ENCODE measurements at regions not wholly inside any gene's neighbourhood (a gene's known extent, or its start where the extent isn't known, plus 50 kb on each side); places are given as distances from the start of the nearest gene placed in this dataset.

GRCh38 chr11:15871904-15872626 is 484.3 kb downstream of the SOX6 start:
- DNase-seq (ENCODE audit: low read depth, low spot score), result no peak

GRCh38 chr11:15873501-15873900 is 482.8 kb downstream of the SOX6 start:
- DNase-seq (ENCODE audit: low read depth, low spot score), result no peak

- DNase-seq (ENCODE audit: low read depth, low spot score), result no peak
These were observed 481.6 kb downstream of the SOX6 start for GRCh38 chr11:15874704-15875103.

GRCh38 chr11:15875393-15875792 is 481.0 kb downstream of the SOX6 start:
- no peak for DNase-seq (ENCODE audit: low read depth, low spot score)

- no peak for DNase-seq (ENCODE audit: low read depth, low spot score)
These were observed 480.4 kb downstream of the SOX6 start for GRCh38 chr11:15875943-15876342.

GRCh38 chr11:15878756-15879155 is 477.6 kb downstream of the SOX6 start:
- no peak for DNase-seq (ENCODE audit: low read depth, low spot score)

- no peak for DNase-seq (ENCODE audit: low read depth, low spot score)
These were observed 476.1 kb downstream of the SOX6 start for GRCh38 chr11:15880291-15880690.

- no peak for DNase-seq (ENCODE audit: low read depth, low spot score)
These were observed 473.4 kb downstream of the SOX6 start for GRCh38 chr11:15882876-15883454.

GRCh38 chr11:15883455-15883920 is 472.9 kb downstream of the SOX6 start:
- no peak for DNase-seq (ENCODE audit: low read depth, low spot score)

GRCh38 chr11:15884141-15884540 is 472.2 kb downstream of the SOX6 start:
- no peak for DNase-seq (ENCODE audit: low read depth, low spot score)

GRCh38 chr11:15884777-15885540 is 471.4 kb downstream of the SOX6 start:
- DNase-seq (ENCODE audit: low read depth, low spot score), result no peak

- no peak for DNase-seq (ENCODE audit: low read depth, low spot score)
These were observed 470.5 kb downstream of the SOX6 start for GRCh38 chr11:15885854-15886253.

- DNase-seq (ENCODE audit: low read depth, low spot score), result no peak
These were observed 470.0 kb downstream of the SOX6 start for GRCh38 chr11:15886299-15886698.

- no peak for DNase-seq (ENCODE audit: low read depth, low spot score)
These were observed 469.5 kb downstream of the SOX6 start for GRCh38 chr11:15886866-15887265.

- DNase-seq (ENCODE audit: low read depth, low spot score), result no peak
These were observed 467.6 kb downstream of the SOX6 start for GRCh38 chr11:15888556-15889345.

- DNase-seq (ENCODE audit: low read depth, low spot score), result no peak
These were observed 466.8 kb downstream of the SOX6 start for GRCh38 chr11:15889363-15890030.

GRCh38 chr11:15890031-15890713 is 466.2 kb downstream of the SOX6 start:
- no peak for DNase-seq (ENCODE audit: low read depth, low spot score)

- no peak for DNase-seq (ENCODE audit: low read depth, low spot score)
These were observed 463.3 kb downstream of the SOX6 start for GRCh38 chr11:15893080-15893492.

GRCh38 chr11:15896026-15896425 is 460.3 kb downstream of the SOX6 start:
- DNase-seq (ENCODE audit: low read depth, low spot score), result no peak

GRCh38 chr11:15896530-15896929 is 459.8 kb downstream of the SOX6 start:
- no peak for DNase-seq (ENCODE audit: low read depth, low spot score)

Data from pulmonary artery endothelial cell (primary cell).